Small intestine (tissue), 7 donors: ENCODE measurements at regions not wholly inside any gene's neighbourhood (a gene's known extent, or its start where the extent isn't known, plus 50 kb on each side); places are given as distances from the start of the nearest gene placed in this dataset.
"Not testable (repeated sequence)": the region's sequence is repeated elsewhere in the genome, so short reads cannot be mapped to it uniquely, and the experiment has no call there.

Source experiments
- DNase-seq, 2 donors: peaks; one replicate each; pipeline versions ENCODE4 v3.0.0 to v3.0.0-alpha.2; 2013
- FAIRE-seq: peaks from 2 replicates; lab custom pipeline; 2012; peaks lifted over from hg19 to GRCh38; lab: Jason Lieb, UNC
- H3K27ac ChIP-seq, 3 donors: one replicate each; pipeline ENCODE4 v1.5.1; 2013; ENCODE audit warnings: low read length in 2 of 3, mild to moderate bottlenecking in 2 of 3, control low read depth in 1 of 3, inconsistent platforms in 1 of 3, low read depth in 1 of 3, moderate library complexity in 1 of 3
- H3K27me3 ChIP-seq, 3 donors: one replicate each; pipeline ENCODE4 v1.6.1; 2013; ENCODE audit warnings: low read length in 3 of 3, inconsistent platforms in 1 of 3; ENCODE audit not compliant: control insufficient read depth in 3 of 3, insufficient read depth in 3 of 3
- H3K36me3 ChIP-seq, 3 donors: one replicate each; pipeline ENCODE4 v1.6.1; 2013; ENCODE audit warnings: low read length in 3 of 3, inconsistent platforms in 1 of 3, low read depth in 1 of 3, mild to moderate bottlenecking in 1 of 3, moderate library complexity in 1 of 3; ENCODE audit not compliant: control insufficient read depth in 3 of 3, insufficient read depth in 2 of 3
- H3K4me1 ChIP-seq, 3 donors: one replicate each; pipeline ENCODE4 v1.6.1; 2013; ENCODE audit warnings: low read length in 2 of 3, inconsistent platforms in 1 of 3, low read depth in 1 of 3, mild to moderate bottlenecking in 1 of 3, moderate library complexity in 1 of 3; ENCODE audit not compliant: control insufficient read depth in 3 of 3, insufficient read depth in 2 of 3
- H3K4me3 ChIP-seq, 3 donors: one replicate each; pipeline ENCODE4 v1.5.1; 2013; ENCODE audit warnings: low read length in 3 of 3, control low read depth in 1 of 3, inconsistent platforms in 1 of 3, low read depth in 1 of 3, mild to moderate bottlenecking in 1 of 3, moderate library complexity in 1 of 3
- H3K9me3 ChIP-seq, 2 donors: one replicate each; pipeline ENCODE4 v1.6.1; 2013; ENCODE audit warnings: low read depth in 1 of 2, low read length in 1 of 2; ENCODE audit not compliant: control insufficient read depth in 2 of 2, insufficient read depth in 1 of 2
- WGBS, 3 donors: extraction: QIAGEN DNeasy Blood & Tissue Kit; methylation state at CpG; one replicate each; pipeline ENCODE4 v1.1.7; 2013; 5-methylcytosine and 5-hydroxymethylcytosine counted together
- donor health status: healthy with polysubstance abuse.
- donor health status: control.
- donor health status: control.
- donor health status: Bipolar disorder and iron deficiency.
- donor health status: healthy.

- no peak for DNase-seq
- FAIRE-seq, result no peak
- Histone ChIP-seq H3K27me3 (no peaks in the 10 kb centered on the region), H3K4me3 (no peak overlapping the region), H3K4me1 (no peaks in the 10 kb centered on the region), H3K27ac (peak overlapping the region in 1 of 3 donors; percentile 33), H3K36me3 (no peaks in the 10 kb centered on the region), H3K9me3 (no peaks in the 10 kb centered on the region)
- 64 to 81% (median 77%) methylated on average over 8 of the region's 8 CpGs for WGBS, 3 donors
Measured at GRCh38 chr12:96103067-96103644, 67.8 kb upstream of the LTA4H start.

GRCh38 chr12:96104566-96104965, 69.2 kb upstream of the LTA4H start:
- Histone ChIP-seq H3K9me3 (no peaks in the 10 kb centered on the region), H3K27ac (no peak overlapping the region), H3K27me3 (no peaks in the 10 kb centered on the region), H3K4me3 (no peak overlapping the region), H3K36me3 (no peaks in the 10 kb centered on the region), H3K4me1 (no peaks in the 10 kb centered on the region)
- 90 to 98% (median 96%) methylated on average over 7 of the region's 7 CpGs for WGBS, 3 donors
- no peak for FAIRE-seq
- no peak for DNase-seq

DNA sequence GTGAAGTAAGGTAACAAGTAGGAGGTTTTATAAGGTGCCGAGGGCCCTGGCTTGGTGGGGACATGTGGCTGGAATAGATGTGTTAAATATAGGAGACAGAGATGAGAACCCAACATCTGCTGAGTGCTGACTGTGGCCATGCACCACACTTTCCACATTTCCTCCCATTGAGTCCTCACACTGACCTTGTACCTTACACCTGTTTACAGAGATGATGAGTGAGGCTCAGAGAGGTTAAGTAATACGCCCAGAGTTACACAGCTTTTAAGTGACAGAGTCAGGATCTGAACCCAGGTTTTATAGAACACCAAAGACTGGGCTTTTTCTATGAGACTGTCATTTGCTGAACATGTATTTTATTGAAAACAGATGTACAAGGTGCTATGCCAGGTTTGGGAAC, 70.8 kb upstream of the LTA4H start:
- H3K27ac ChIP-seq, result no peak overlapping the region
- 81 to 87% (median 83%) methylated on average over 2 of the region's 2 CpGs for WGBS, 3 donors
- no peaks in the 10 kb centered on the region for H3K9me3 ChIP-seq
- H3K4me3 ChIP-seq, result no peak overlapping the region
- H3K27me3 ChIP-seq, result no peaks in the 10 kb centered on the region
- no peaks in the 10 kb centered on the region for H3K36me3 ChIP-seq
- DNase-seq (no peak), FAIRE-seq (no peak)
- no peaks in the 10 kb centered on the region for H3K4me1 ChIP-seq

- Histone ChIP-seq H3K4me3 (no peak overlapping the region), H3K27me3 (no peaks in the 10 kb centered on the region), H3K36me3 (no peaks in the 10 kb centered on the region), H3K9me3 (no peaks in the 10 kb centered on the region), H3K27ac (no peak overlapping the region), H3K4me1 (peaks cover 0 to 4% (median 3%) of the 10 kb centered on the region in 3 donors)
- 85 to 98% (median 94%) methylated on average over 5 of the region's 5 CpGs for WGBS, 3 donors
- no peak for FAIRE-seq
- DNase-seq, result no peak
Measured at GRCh38 chr12:96107236-96107635, 71.8 kb upstream of the LTA4H start.

GRCh38 chr12:96108321-96108720, 72.9 kb upstream of the LTA4H start:
- Histone ChIP-seq H3K4me3 (no peak overlapping the region), H3K27ac (peak overlapping the region in 2 of 3 donors; percentile 33 to 66), H3K4me1 (peaks cover 0 to 8% (median 5%) of the 10 kb centered on the region in 3 donors), H3K9me3 (no peaks in the 10 kb centered on the region), H3K27me3 (no peaks in the 10 kb centered on the region), H3K36me3 (no peaks in the 10 kb centered on the region)
- FAIRE-seq (no peak), DNase-seq (peak in 1 of 2 donors; percentile 67)
- 18 to 25% (median 20%) methylated on average over 9 to 11 of the region's 11 CpGs for WGBS, 3 donors

- H3K4me3 ChIP-seq, H3K27me3 ChIP-seq, H3K9me3 ChIP-seq, FAIRE-seq, H3K27ac ChIP-seq, H3K36me3 ChIP-seq, H3K4me1 ChIP-seq, DNase-seq: not testable (repeated sequence)
- 93 to 96% (median 93%) methylated on average over 19 to 31 of the region's 31 CpGs for WGBS, 3 donors
Measured at GRCh38 chr12:96108941-96109340, 73.6 kb upstream of the LTA4H start.

DNA sequence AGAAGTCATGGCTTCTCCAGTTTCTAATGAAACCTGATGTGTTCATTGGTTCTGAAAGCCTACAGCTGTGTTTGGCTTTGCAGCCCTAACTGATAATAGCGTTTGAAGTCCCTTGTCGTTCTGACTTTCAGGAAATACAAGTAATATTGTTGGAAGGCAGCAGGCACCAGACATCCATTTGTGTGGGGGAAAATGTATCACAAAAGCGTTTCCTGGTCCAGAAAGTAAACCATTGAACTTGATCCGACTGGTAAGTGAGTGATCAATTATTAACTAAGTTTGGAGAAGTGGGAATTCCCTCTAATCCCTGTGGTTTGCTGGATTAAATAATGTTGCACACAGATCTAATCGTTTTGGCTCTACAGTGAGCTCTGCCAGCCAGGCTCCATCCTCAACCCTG, 77.3 kb upstream of the LTA4H start:
- peak overlapping the region in 1 of 3 donors; percentile 26 for H3K27ac ChIP-seq
- DNase-seq, result peak; percentile 59 to 69

GRCh38 chr12:96117460-96117859, 76.7 kb upstream of the ELK3 start:
- DNase-seq (no peak), FAIRE-seq (no peak)
- Histone ChIP-seq H3K27me3 (no peaks in the 10 kb centered on the region), H3K4me1 (peaks cover 0 to 5% (median 0%) of the 10 kb centered on the region in 3 donors), H3K9me3 (no peaks in the 10 kb centered on the region), H3K27ac (no peak overlapping the region), H3K36me3 (no peaks in the 10 kb centered on the region), H3K4me3 (no peak overlapping the region)
- WGBS, 3 donors, result 8 to 25% (median 13%) methylated on average over 3 of the region's 3 CpGs

More for the DNA sequence above, 77.3 kb upstream of the LTA4H start:
- H3K4me3 ChIP-seq, result no peak overlapping the region
- H3K27me3 ChIP-seq, result no peaks in the 10 kb centered on the region
- H3K36me3 ChIP-seq, result no peaks in the 10 kb centered on the region
- no peaks in the 10 kb centered on the region for H3K9me3 ChIP-seq
- 4 to 32% (median 23%) methylated on average over 5 of the region's 5 CpGs for WGBS, 3 donors
- no peak for FAIRE-seq
- peaks cover 0 to 8% (median 5%) of the 10 kb centered on the region in 3 donors for H3K4me1 ChIP-seq
